SK-N-SH (cell line): ENCODE measurements at regions not wholly inside any gene's neighbourhood (a gene's known extent, or its start where the extent isn't known, plus 50 kb on each side); places are given as distances from the start of the nearest gene placed in this dataset.

ENCODE experiments used
- CTCF ChIA-PET: fragments of 300-600, 350-600 bp; formaldehyde crosslinking; extraction: SDS; loops from one replicate; lab custom pipeline; 2021; lab: Yijun Ruan, JAX
- POLR2A ChIA-PET: fragments of 350-600 bp; sonication (Branson Sonifier 250); formaldehyde crosslinking; extraction: SDS; loops from one replicate; lab custom pipeline; 2020; ENCODE audit warnings: antibody characterized with exemption, inconsistent platforms; lab: Yijun Ruan, JAX
- DNase-seq: peaks from one replicate; pipeline ENCODE4 v3.0.0; 2012
- H2AFZ ChIP-seq: fragments of 200-600 bp; sonication (generic); 2 replicates; pipeline ENCODE4 v1.8.1; 2016; ENCODE audit warnings: antibody characterized with exemption, mild to moderate bottlenecking, low read depth
- H3F3A ChIP-seq: fragments of 200-600 bp; sonication (generic); replicated peaks from 2 replicates; pipeline ENCODE3; 2016; ENCODE audit warnings: antibody characterized with exemption, mild to moderate bottlenecking; ENCODE audit not compliant: insufficient read depth
- H3K27ac ChIP-seq, 2 experiments: fragments of 200-500 bp in 1 of 2; fragments of 200-600 bp in 1 of 2; sonication (Bioruptor generic) in 1 of 2; sonication (generic), shearing (Covaris generic) in 1 of 2; 2 replicates each; pipeline versions ENCODE4 v1.5.1 to v1.6.1; 2014 to 2016; ENCODE audit warnings: low read depth in 2 of 2, inconsistent platforms in 1 of 2, low read length in 1 of 2, mild to moderate bottlenecking in 1 of 2, mixed read lengths in 1 of 2
- H3K27me3 ChIP-seq: fragments of 200-600 bp; sonication (generic), shearing (Covaris generic); 2 replicates; pipeline ENCODE4 v1.6.1; 2016; ENCODE audit warnings: mixed run types; ENCODE audit not compliant: insufficient read depth
- H3K36me3 ChIP-seq, 2 experiments: fragments of 200-500 bp in 1 of 2; fragments of 200-600 bp in 1 of 2; sonication (Bioruptor generic) in 1 of 2; sonication (generic) in 1 of 2; replicated peaks in 1 of 2; 2 replicates each; pipeline versions ENCODE3 to v1.5.1; 2014 to 2016; ENCODE audit warnings: low read length in 1 of 2, mild to moderate bottlenecking in 1 of 2; ENCODE audit not compliant: insufficient read depth in 2 of 2, control insufficient read depth in 1 of 2
- H3K4me1 ChIP-seq, 2 experiments: fragments of 200-500 bp in 1 of 2; fragments of 200-600 bp in 1 of 2; sonication (Bioruptor generic) in 1 of 2; sonication (generic), shearing (Covaris generic) in 1 of 2; 2 replicates each; pipeline versions ENCODE4 v1.5.1 to v1.6.1; 2014 to 2016; ENCODE audit warnings: low read depth in 1 of 2, low read length in 1 of 2, mixed run types in 1 of 2; ENCODE audit not compliant: insufficient read depth in 2 of 2, control insufficient read depth in 1 of 2
- H3K4me2 ChIP-seq: fragments of 200-600 bp; sonication (generic), shearing (Covaris generic); 2 replicates; pipeline ENCODE4 v1.6.1; 2017; ENCODE audit warnings: mixed run types
- H3K4me3 ChIP-seq, 2 experiments: fragments of 200-500 bp in 1 of 2; fragments of 200-600 bp in 1 of 2; sonication (Bioruptor generic) in 1 of 2; sonication (generic), shearing (Covaris generic) in 1 of 2; 2 replicates each; pipeline versions ENCODE4 v1.5.1 to v1.8.1; 2014 to 2016; ENCODE audit warnings: low read depth in 2 of 2, inconsistent platforms in 1 of 2, low read length in 1 of 2, mild to moderate bottlenecking in 1 of 2, mixed read lengths in 1 of 2, moderate library complexity in 1 of 2
- H3K79me2 ChIP-seq: fragments of 200-600 bp; sonication (generic); 2 replicates; pipeline ENCODE4 v1.8.1; 2017; ENCODE audit warnings: mild to moderate bottlenecking; ENCODE audit not compliant: insufficient read depth
- H3K9ac ChIP-seq: fragments of 200-600 bp; sonication (generic); 2 replicates; pipeline ENCODE4 v1.6.1; 2017; ENCODE audit warnings: mixed run types
- H3K9me2 ChIP-seq: fragments of 200-600 bp; sonication (generic); 2 replicates; pipeline ENCODE4 v1.6.1; 2017; ENCODE audit warnings: mixed run types
- H3K9me3 ChIP-seq: fragments of 200-600 bp; sonication (generic); 2 replicates; pipeline ENCODE4 v1.6.1; 2017; ENCODE audit warnings: mixed run types, mild to moderate bottlenecking, moderate library complexity
- H4K20me1 ChIP-seq: fragments of 200-600 bp; sonication (generic); 2 replicates; pipeline ENCODE4 v1.6.1; 2017; ENCODE audit warnings: mild to moderate bottlenecking, mixed run types; ENCODE audit not compliant: insufficient read depth
- CHD2 ChIP-seq: fragments of 150-350 bp; IDR thresholded peaks from 2 replicates; pipeline ENCODE4 v1.6.1; 2018; ENCODE audit warnings: low read length; ENCODE audit not compliant: partially characterized antibody
- ELF1 ChIP-seq: IDR thresholded peaks from 2 replicates; pipeline ENCODE4 v1.4.0; 2012
- EZH2phosphoT487 ChIP-seq: fragments of 200-600 bp; sonication (generic); IDR thresholded peaks from 2 replicates; pipeline ENCODE4 v1.6.1; 2017; ENCODE audit warnings: low read depth, mixed run types, mild to moderate bottlenecking, antibody characterized with exemption, moderate library complexity, borderline replicate concordance
- FOSL2 ChIP-seq: IDR thresholded peaks from 2 replicates; pipeline ENCODE4 v1.4.0; 2012; ENCODE audit warnings: low read depth, mild to moderate bottlenecking, moderate library complexity, borderline replicate concordance
- GATA2 ChIP-seq: sonication (generic); formaldehyde crosslinking; IDR thresholded peaks from 2 replicates; pipeline ENCODE4 v1.5.0; 2020; ENCODE audit warnings: mild to moderate bottlenecking, missing genetic modification reagents
- JUND ChIP-seq: IDR thresholded peaks from 2 replicates; pipeline ENCODE4 v1.4.0; 2012
- MEF2A ChIP-seq: IDR thresholded peaks from 2 replicates; pipeline ENCODE4 v1.4.0; 2012; ENCODE audit warnings: low read depth, borderline replicate concordance
- NFIC ChIP-seq: IDR thresholded peaks from 2 replicates; pipeline ENCODE4 v1.4.0; 2012; ENCODE audit warnings: borderline replicate concordance
- NRF1 ChIP-seq: IDR thresholded peaks from 2 replicates; pipeline ENCODE4 v1.6.1; 2012; ENCODE audit warnings: low read depth, mild to moderate bottlenecking, low read length
- POLR2AphosphoS5 ChIP-seq: IDR thresholded peaks from 2 replicates; pipeline ENCODE4 v1.6.1; 2012; ENCODE audit warnings: low read depth, low read length
- SMC3 ChIP-seq: IDR thresholded peaks from 2 replicates; pipeline ENCODE4 v1.6.1; 2012; ENCODE audit warnings: low read depth, low read length, improper control_type of control experiment
- TAF1 ChIP-seq: IDR thresholded peaks from 2 replicates; pipeline ENCODE4 v1.6.1; 2012; ENCODE audit warnings: low read depth, mild to moderate bottlenecking, low read length, moderate library complexity, borderline replicate concordance
- TEAD4 ChIP-seq: IDR thresholded peaks from 2 replicates; pipeline ENCODE4 v1.4.0; 2012; ENCODE audit warnings: mild to moderate bottlenecking, borderline replicate concordance; ENCODE audit not compliant: insufficient read depth
- YY1 ChIP-seq: IDR thresholded peaks from 2 replicates; pipeline ENCODE4 v1.4.0; 2012; ENCODE audit warnings: low read depth, mild to moderate bottlenecking
- WGBS: methylation state at CpG from one replicate; pipeline ENCODE4 v1.1.6; 2017; ENCODE audit warnings: low lambda C conversion rate; 5-methylcytosine and 5-hydroxymethylcytosine counted together
- TF ChIP-seq, protein P1 (sequence below): IDR thresholded peaks from 2 replicates; pipeline ENCODE4 v1.6.1; 2012; ENCODE audit warnings: mild to moderate bottlenecking, low read depth, low read length, moderate library complexity
- TF ChIP-seq, protein P2 (sequence below): fragments of 150-350 bp; IDR thresholded peaks from 2 replicates; pipeline ENCODE4 v1.6.1; 2016; ENCODE audit warnings: mild to moderate bottlenecking, low read depth, low read length
- TF ChIP-seq, protein P3 (sequence below): fragments of 150-350 bp; IDR thresholded peaks from 2 replicates; pipeline ENCODE4 v1.6.1; 2017; ENCODE audit warnings: antibody characterized with exemption, low read length, low read depth, borderline replicate concordance
- TF ChIP-seq, protein P4 (sequence below): IDR thresholded peaks from 2 replicates; pipeline ENCODE4 v1.4.0; 2012; ENCODE audit warnings: low read depth, borderline replicate concordance
- TF ChIP-seq, protein P5 (sequence below): IDR thresholded peaks from 2 replicates; pipeline ENCODE4; 2012

DNA sequence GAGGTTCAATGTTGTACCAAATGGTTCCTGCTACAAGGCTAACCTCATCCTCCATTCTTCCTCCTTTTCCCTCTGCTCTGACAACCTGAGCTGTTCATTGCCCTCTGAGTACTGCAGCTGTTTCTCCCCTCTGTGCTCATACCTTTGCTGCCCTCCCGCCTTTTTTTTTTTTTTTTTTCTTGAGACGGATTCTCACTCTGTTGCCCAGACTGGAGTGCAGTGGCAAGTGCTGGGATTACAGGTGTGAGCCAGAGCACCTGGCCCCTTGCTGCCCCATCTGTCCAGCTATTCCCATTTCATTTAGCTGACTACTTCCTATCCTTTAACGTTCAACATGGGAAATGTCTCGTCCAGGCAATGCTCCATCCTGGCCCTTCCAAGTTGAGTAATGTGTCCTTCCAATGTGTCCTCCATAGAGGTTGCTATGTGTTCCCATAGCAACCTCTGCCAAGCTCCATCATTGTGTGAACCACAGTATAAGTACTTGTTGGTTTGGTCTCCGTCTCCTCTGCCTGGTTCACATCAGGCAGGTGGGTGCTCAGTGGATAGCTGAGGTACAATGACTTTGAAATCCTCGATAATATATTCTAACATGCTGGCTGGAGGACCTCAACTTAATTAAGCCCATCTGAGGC is 179.9 kb upstream of the ANKRD28 start:
- peaks cover 3 to 7% of the 10 kb centered on the region in 2 experiments; a peak in 3 of 4 replicates for H3K4me1 ChIP-seq
- no peaks in the 10 kb centered on the region for H3K27me3 ChIP-seq
- no peaks in the 10 kb centered on the region for H4K20me1 ChIP-seq
- H2AFZ ChIP-seq: 0 out of 2 replicates have a peak overlapping the region, but pooled peaks have one; percentile 42
- H3K9me3 ChIP-seq: 0 out of 2 replicates have a peak, but pooled peaks cover 4% of the 10 kb centered on the region
- 88% methylated on average over 6 of the region's 6 CpGs for WGBS
- no peaks in the 10 kb centered on the region for H3K79me2 ChIP-seq
- CTCF ChIA-PET: interaction anchor here (1.0 to 2.1 kb wide), 3 partner anchors 17 to 89 kb away, joined by 3 to 5 read pairs (median 4); no protein-coding TSS in a partner anchor
- TF ChIP-seq, protein P1, sequence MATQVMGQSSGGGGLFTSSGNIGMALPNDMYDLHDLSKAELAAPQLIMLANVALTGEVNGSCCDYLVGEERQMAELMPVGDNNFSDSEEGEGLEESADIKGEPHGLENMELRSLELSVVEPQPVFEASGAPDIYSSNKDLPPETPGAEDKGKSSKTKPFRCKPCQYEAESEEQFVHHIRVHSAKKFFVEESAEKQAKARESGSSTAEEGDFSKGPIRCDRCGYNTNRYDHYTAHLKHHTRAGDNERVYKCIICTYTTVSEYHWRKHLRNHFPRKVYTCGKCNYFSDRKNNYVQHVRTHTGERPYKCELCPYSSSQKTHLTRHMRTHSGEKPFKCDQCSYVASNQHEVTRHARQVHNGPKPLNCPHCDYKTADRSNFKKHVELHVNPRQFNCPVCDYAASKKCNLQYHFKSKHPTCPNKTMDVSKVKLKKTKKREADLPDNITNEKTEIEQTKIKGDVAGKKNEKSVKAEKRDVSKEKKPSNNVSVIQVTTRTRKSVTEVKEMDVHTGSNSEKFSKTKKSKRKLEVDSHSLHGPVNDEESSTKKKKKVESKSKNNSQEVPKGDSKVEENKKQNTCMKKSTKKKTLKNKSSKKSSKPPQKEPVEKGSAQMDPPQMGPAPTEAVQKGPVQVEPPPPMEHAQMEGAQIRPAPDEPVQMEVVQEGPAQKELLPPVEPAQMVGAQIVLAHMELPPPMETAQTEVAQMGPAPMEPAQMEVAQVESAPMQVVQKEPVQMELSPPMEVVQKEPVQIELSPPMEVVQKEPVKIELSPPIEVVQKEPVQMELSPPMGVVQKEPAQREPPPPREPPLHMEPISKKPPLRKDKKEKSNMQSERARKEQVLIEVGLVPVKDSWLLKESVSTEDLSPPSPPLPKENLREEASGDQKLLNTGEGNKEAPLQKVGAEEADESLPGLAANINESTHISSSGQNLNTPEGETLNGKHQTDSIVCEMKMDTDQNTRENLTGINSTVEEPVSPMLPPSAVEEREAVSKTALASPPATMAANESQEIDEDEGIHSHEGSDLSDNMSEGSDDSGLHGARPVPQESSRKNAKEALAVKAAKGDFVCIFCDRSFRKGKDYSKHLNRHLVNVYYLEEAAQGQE: no peak
- TF ChIP-seq, protein P2, sequence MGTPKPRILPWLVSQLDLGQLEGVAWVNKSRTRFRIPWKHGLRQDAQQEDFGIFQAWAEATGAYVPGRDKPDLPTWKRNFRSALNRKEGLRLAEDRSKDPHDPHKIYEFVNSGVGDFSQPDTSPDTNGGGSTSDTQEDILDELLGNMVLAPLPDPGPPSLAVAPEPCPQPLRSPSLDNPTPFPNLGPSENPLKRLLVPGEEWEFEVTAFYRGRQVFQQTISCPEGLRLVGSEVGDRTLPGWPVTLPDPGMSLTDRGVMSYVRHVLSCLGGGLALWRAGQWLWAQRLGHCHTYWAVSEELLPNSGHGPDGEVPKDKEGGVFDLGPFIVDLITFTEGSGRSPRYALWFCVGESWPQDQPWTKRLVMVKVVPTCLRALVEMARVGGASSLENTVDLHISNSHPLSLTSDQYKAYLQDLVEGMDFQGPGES: no peak
- no peak for TF ChIP-seq ELF1
- TF ChIP-seq NFIC: no peak
- no peak for TF ChIP-seq NRF1
- no peak for TF ChIP-seq SMC3
- TF ChIP-seq POLR2AphosphoS5: no peak
- no peak for TF ChIP-seq GATA2 (CRISPR knock-in tag)
- no peak overlapping the region for H3K9ac ChIP-seq
- no peaks in the 10 kb centered on the region for H3K9me2 ChIP-seq
- H3K27ac ChIP-seq: peak overlapping the region in 1 of 2 experiments; percentile 53; a peak in 2 of 4 replicates
- no peak for DNase-seq
- POLR2A ChIA-PET: no interaction called here
- H3K4me2 ChIP-seq: no peak overlapping the region
- H3F3A ChIP-seq: peaks cover 14% of the 10 kb centered on the region
- no peaks in the 10 kb centered on the region for H3K36me3 ChIP-seq
- no peak overlapping the region for H3K4me3 ChIP-seq

DNA sequence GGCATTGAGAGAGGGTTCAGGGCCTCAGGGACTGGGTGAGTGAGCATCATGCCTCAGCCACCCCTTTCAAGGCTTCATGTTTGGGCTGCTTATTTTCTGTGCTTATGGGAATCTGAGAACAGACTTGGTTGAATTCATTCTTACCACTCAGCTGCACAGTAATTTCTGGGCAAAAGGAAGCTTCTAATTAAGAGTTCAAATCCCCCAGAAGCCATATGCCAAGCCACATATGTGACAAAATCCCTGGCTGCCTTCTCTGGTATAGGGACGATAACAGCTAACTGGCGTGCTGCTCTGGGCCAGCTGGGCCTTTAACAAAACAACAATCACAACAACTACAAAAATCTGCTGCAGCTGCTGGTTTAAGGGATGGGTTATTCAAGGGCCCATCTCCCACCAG is 181.0 kb upstream of the ANKRD28 start:
- Histone ChIP-seq H3K9ac (no peak overlapping the region), H4K20me1 (no peaks in the 10 kb centered on the region), H3K9me2 (no peaks in the 10 kb centered on the region), H3K4me2 (no peak overlapping the region), H3K27me3 (no peaks in the 10 kb centered on the region), H3K4me1 (peaks cover 12 to 15% of the 10 kb centered on the region in 2 experiments), H3K9me3 (0 out of 2 replicates have a peak, but pooled peaks cover 4% of the 10 kb centered on the region), H2AFZ (no peak overlapping the region), H3K27ac (no peak overlapping the region), H3K36me3 (no peaks in the 10 kb centered on the region), H3K4me3 (no peak overlapping the region), H3F3A (peaks cover 24% of the 10 kb centered on the region), H3K79me2 (no peaks in the 10 kb centered on the region)
- WGBS: 94% methylated on average over 2 of the region's 2 CpGs
- no peak for DNase-seq
- ChIA-PET CTCF (interaction anchor here (1.1 to 2.1 kb wide), 2 partner anchors 25 to 88 kb away, joined by 3 to 5 read pairs; no protein-coding TSS in a partner anchor), POLR2A (no interaction called here)
- TF ChIP-seq FOSL2: no peak
- TF ChIP-seq TEAD4: no peak
- TF ChIP-seq, protein P3, sequence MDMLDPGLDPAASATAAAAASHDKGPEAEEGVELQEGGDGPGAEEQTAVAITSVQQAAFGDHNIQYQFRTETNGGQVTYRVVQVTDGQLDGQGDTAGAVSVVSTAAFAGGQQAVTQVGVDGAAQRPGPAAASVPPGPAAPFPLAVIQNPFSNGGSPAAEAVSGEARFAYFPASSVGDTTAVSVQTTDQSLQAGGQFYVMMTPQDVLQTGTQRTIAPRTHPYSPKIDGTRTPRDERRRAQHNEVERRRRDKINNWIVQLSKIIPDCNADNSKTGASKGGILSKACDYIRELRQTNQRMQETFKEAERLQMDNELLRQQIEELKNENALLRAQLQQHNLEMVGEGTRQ: no peak
- no peak for TF ChIP-seq EZH2phosphoT487
- TF ChIP-seq, protein P4, sequence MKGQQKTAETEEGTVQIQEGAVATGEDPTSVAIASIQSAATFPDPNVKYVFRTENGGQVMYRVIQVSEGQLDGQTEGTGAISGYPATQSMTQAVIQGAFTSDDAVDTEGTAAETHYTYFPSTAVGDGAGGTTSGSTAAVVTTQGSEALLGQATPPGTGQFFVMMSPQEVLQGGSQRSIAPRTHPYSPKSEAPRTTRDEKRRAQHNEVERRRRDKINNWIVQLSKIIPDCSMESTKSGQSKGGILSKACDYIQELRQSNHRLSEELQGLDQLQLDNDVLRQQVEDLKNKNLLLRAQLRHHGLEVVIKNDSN: no peak
- TF ChIP-seq MEF2A: no peak
- TF ChIP-seq YY1: no peak
- TF ChIP-seq JUND: no peak
- TF ChIP-seq CHD2: no peak
- no peak for TF ChIP-seq POLR2AphosphoS5
- TF ChIP-seq, protein P5, sequence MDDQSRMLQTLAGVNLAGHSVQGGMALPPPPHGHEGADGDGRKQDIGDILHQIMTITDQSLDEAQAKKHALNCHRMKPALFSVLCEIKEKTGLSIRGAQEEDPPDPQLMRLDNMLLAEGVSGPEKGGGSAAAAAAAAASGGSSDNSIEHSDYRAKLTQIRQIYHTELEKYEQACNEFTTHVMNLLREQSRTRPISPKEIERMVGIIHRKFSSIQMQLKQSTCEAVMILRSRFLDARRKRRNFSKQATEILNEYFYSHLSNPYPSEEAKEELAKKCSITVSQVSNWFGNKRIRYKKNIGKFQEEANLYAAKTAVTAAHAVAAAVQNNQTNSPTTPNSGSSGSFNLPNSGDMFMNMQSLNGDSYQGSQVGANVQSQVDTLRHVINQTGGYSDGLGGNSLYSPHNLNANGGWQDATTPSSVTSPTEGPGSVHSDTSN: no peak
- no peak for TF ChIP-seq TAF1
